ENCODE measurements at regions not wholly inside any gene's neighbourhood (a gene's known extent, or its start where the extent isn't known, plus 50 kb on each side); places are given as distances from the start of the nearest gene placed in this dataset.

GRCh38 chr5:159799701-159800100, 116.6 kb upstream of the ADRA1B start:
- Histone ChIP-seq H3K4me1 (ENCODE audit: control insufficient read depth, extremely low read depth, insufficient read depth, low read length) (no peaks in the 10 kb centered on the region), H3K9me1 (replicated peaks; ENCODE audit: control insufficient read depth, extremely low read depth, insufficient read depth, low read length) (no peaks in the 10 kb centered on the region), H3K9ac (replicated peaks; ENCODE audit: extremely low read depth, insufficient read depth, low read length) (no peak overlapping the region), H2AFZ (ENCODE audit: low read depth, low read length) (no peak overlapping the region), H3K27ac (ENCODE audit: insufficient read depth, low read depth, low read length) (no peak overlapping the region), H3K4me2 (ENCODE audit: insufficient read depth, low read length) (no peak overlapping the region), H3K27me3 (ENCODE audit: control insufficient read depth in 2 of 2, insufficient read depth in 2 of 2, low read length in 2 of 2) (no peaks in the 10 kb centered on the region), H3K79me2 (ENCODE audit: control insufficient read depth, insufficient read depth, low read length) (no peaks in the 10 kb centered on the region), H3K9me3 (replicated peaks; ENCODE audit: control insufficient read depth, insufficient read depth, low read length) (no peaks in the 10 kb centered on the region), H3K36me3 (ENCODE audit: control insufficient read depth in 2 of 2, extremely low read depth in 1 of 2, insufficient read depth in 2 of 2, low read length in 2 of 2) (no peaks in the 10 kb centered on the region), H4K20me1 (replicated peaks; ENCODE audit: control insufficient read depth, extremely low read depth, insufficient read depth, low read length) (no peaks in the 10 kb centered on the region), H3K4me3 (replicated peaks in 1 of 3; ENCODE audit: insufficient read depth in 1 of 3, low read depth in 1 of 3, low read length in 3 of 3) (no peak overlapping the region)
- POLR2A ChIA-PET, result no interaction called here
- TF ChIP-seq EZH2 (IDR thresholded peaks at IDR 0.05; ENCODE audit: borderline replicate concordance, low read depth, low read length, severe bottlenecking), result no peak
- TF ChIP-seq JUN (IDR thresholded peaks at IDR 0.05; ENCODE audit: borderline replicate concordance, insufficient read depth, insufficient read length, low read depth), result no peak
- no peak for TF ChIP-seq MAX (IDR thresholded peaks at IDR 0.05; ENCODE audit: insufficient read depth, insufficient read length)
- TF ChIP-seq CTCF (IDR thresholded peaks at IDR 0.05; ENCODE audit: extremely low read depth in 1 of 2, insufficient read depth in 1 of 2, low read depth in 1 of 2, low read length in 2 of 2), result no peak
- no peak for TF ChIP-seq FOS (IDR thresholded peaks at IDR 0.05; ENCODE audit: borderline replicate concordance, insufficient read depth, low read length)
- TF ChIP-seq POLR2AphosphoS5 (IDR thresholded peaks at IDR 0.05; ENCODE audit: insufficient read depth, low read depth, low read length), result no peak
- TF ChIP-seq POLR2A (IDR thresholded peaks at IDR 0.05; ENCODE audit: low read depth, low read length), result no peak
- TF ChIP-seq GATA2 (IDR thresholded peaks at IDR 0.05; ENCODE audit: insufficient read depth, insufficient read length, low read depth, low read length), result no peak
- TF ChIP-seq MYC (IDR thresholded peaks at IDR 0.05; ENCODE audit: low read depth, low read length), result no peak
- CTCF ChIA-PET, result no interaction called here
- BruUV-seq (replicated peaks), result no TSS peak
- intact Hi-C loops (cut with micrococcal nuclease), result no loop called here
- FAIRE-seq (no peak), DNase-seq (ENCODE audit: low read depth, low spot score) (no peak)
- dilution Hi-C loops (cut with MboI; ENCODE audit: extremely low pct_ligation_motif_present, low sequenced_read_pairs), result no loop called here
